Lower leg skin (tissue), 4 donors: ENCODE measurements at regions not wholly inside any gene's neighbourhood (a gene's known extent, or its start where the extent isn't known, plus 50 kb on each side); places are given as distances from the start of the nearest gene placed in this dataset.
A peak's percentile ranks its signal among the peaks of the same experiment; 100 is the strongest.

Experiments used
- DNase-seq, 2 donors: peaks; one replicate each; pipeline ENCODE4 v3.0.0-alpha.2; 2019; ENCODE audit warnings: low spot score in 2 of 2
- H3K4me3 ChIP-seq: fragments of 200-600 bp; sonication (generic); 2 replicates; pipeline ENCODE4 v1.5.1; 2017; ENCODE audit warnings: mild to moderate bottlenecking, low read depth; ENCODE audit not compliant: poor library complexity, severe bottlenecking
- CTCF ChIP-seq, 3 donors: fragments of 450-650 bp; IDR thresholded peaks; one replicate each; pipeline ENCODE4 v1.5.1; 2016; ENCODE audit warnings: antibody characterized with exemption in 3 of 3, mild to moderate bottlenecking in 3 of 3, moderate library complexity in 2 of 3
- POLR2A ChIP-seq, 2 donors: fragments of 450-650 bp; IDR thresholded peaks; one replicate each; pipeline ENCODE4 v1.6.1; 2016 to 2017; ENCODE audit warnings: antibody characterized with exemption in 2 of 2, mild to moderate bottlenecking in 1 of 2, moderate library complexity in 1 of 2
- WGBS, 2 donors: methylation state at CpG; one replicate each; pipeline ENCODE4 v1.1.5; 2018; 5-methylcytosine and 5-hydroxymethylcytosine counted together
- intact Hi-C: fragments of 100-400 bp; cut with DNase I; formaldehyde crosslinking; loops from one replicate; pipeline ENCODE4 v1.15.0; 2023; ENCODE audit warnings: low total_unique reads

- no peak overlapping the region for H3K4me3 ChIP-seq
- DNase-seq, result peak in 1 of 2 donors; percentile 64
- no peak for TF ChIP-seq POLR2A (IDR thresholded peaks at IDR 0.05)
- intact Hi-C loops, result no loop called here
- WGBS, 2 donors, result 88 to 92% methylated on average over 18 of the region's 18 CpGs
Observed at GRCh38 chr22:48799227-48799970, 1028.3 kb downstream of the BRD1 start.

DNA sequence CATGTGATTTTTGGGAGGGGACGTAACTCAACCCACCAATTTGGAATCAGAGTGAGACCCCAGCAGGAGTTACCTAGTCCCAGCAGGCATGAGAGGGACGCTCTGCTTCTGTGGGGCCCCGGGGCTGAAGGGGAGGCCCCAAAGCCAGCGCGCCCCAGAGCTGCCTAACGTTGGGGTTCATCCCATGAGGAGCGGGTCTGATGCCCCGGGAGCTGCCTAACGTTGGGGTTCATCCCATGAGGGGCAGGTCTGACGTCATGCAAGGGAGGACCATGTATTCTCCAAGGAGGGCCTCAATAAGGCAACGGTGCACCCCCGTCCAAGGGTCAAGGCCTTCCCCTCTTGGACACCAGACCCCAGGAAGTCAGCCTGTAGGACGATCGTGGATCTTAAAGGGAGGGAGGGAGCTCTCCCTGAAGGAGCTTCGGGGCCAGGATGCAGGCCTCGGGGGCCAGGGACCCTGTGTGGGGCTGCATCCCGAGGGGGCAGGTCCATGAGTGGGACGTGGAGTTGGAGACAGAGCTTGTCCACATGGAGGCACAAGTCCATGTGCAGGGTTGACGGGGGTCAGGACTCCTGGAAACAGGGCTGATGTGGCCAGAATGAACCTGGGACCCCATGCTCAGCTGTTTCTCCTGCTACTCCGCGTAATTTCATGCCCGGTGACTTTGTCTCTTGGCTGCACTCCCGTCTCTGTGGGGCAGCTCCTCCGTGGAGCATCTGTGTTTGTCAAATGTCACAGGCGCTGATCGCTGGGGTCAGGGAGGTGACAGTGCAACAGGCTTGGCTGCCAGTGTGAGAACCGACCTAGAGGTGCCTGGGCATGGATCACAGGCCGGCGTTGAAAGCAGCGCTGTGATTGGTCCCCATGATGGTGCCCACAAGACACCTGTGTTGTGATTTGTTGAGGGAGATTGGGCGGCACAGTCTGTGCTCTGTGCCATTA is 1029.1 kb downstream of the BRD1 start:
- WGBS, 2 donors, result 84 to 87% methylated on average over 29 to 31 of the region's 31 CpGs
- TF ChIP-seq CTCF (IDR thresholded peaks at IDR 0.05), result no peak
- no peak for TF ChIP-seq POLR2A (IDR thresholded peaks at IDR 0.05)
- intact Hi-C loops, result no loop called here
- DNase-seq, result peak in 1 of 2 donors; percentile 77
- no peak overlapping the region for H3K4me3 ChIP-seq

GRCh38 chr22:48797731-48798130 is 1029.9 kb downstream of the BRD1 start:
- no peak overlapping the region for H3K4me3 ChIP-seq
- DNase-seq, result peak in 1 of 2 donors; percentile 49
- TF ChIP-seq POLR2A (IDR thresholded peaks at IDR 0.05) (no peak), CTCF (IDR thresholded peaks at IDR 0.05) (no peak)
- intact Hi-C loops, result no loop called here
- 74 to 84% methylated on average over 8 of the region's 8 CpGs for WGBS, 2 donors

DNA sequence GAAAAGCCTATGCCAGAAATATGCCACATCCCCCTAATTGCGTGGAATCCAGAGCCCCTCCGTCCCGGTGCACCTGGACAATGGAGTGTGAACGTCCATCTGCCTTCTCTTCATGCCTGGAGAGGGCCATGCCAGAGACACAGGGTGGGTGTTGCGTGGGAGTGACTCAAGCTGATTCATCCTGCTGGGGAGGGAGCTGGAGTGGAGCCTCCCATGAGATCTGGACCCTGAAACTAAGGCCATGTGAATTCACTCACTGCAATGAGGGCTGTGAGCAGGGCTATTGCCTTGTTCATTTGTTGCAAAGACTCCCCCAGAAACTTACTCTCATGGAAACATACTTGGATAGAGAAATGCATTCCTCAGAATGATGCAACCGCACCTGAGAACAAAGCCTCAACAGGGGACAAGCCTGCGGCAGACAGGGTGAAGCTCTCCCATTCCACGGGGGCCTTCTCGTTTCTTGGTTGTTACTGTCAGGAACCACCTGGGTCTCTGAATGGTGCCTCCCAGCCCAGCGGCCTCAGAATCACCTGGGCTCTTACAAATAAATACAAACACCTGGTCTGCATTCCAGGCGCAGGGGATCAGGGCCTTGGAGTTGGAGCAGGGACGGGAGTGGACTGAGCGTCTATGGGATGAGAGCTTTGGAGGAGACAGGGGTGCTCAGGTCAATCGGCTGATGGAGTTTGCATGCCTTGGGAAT is 1031.2 kb downstream of the BRD1 start:
- DNase-seq, result peak in 1 of 2 donors; percentile 57
- no peak for TF ChIP-seq CTCF (IDR thresholded peaks at IDR 0.05)
- TF ChIP-seq POLR2A (IDR thresholded peaks at IDR 0.05), result no peak
- intact Hi-C loops, result no loop called here
- no peak overlapping the region for H3K4me3 ChIP-seq
- 59 to 68% methylated on average over 14 of the region's 14 CpGs for WGBS, 2 donors

DNA sequence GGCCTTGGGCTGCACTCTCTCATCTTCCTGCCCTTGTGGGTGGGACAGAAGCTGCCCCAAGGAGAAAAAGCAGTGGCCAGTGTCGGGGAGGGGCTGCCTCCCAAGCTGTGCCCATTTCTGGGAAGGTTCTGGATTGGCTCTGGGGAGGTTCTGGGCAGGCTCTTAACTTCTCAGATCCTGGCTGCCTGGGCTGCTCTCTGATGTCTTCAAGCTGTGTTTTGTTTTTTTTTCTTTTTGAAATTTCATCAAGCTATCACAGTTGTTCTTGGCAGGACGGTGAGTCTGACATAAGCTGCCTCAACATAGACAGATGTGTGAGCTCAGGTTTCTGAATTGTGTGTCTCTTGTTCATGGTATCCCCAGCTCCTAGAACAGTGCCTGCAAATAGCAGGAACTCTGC is 1032.0 kb downstream of the BRD1 start:
- TF ChIP-seq POLR2A (IDR thresholded peaks at IDR 0.05) (no peak), CTCF (IDR thresholded peaks at IDR 0.05) (no peak)
- H3K4me3 ChIP-seq, result no peak overlapping the region
- peak in 1 of 2 donors; percentile 50 for DNase-seq
- intact Hi-C loops, result no loop called here
- 39 to 40% methylated on average over 2 of the region's 2 CpGs for WGBS, 2 donors
